ENCODE measurements at regions not wholly inside any gene's neighbourhood (a gene's known extent, or its start where the extent isn't known, plus 50 kb on each side); places are given as distances from the start of the nearest gene placed in this dataset.
"Not testable (repeated sequence)": the region's sequence is repeated elsewhere in the genome, so short reads cannot be mapped to it uniquely, and the experiment has no call there.

DNA sequence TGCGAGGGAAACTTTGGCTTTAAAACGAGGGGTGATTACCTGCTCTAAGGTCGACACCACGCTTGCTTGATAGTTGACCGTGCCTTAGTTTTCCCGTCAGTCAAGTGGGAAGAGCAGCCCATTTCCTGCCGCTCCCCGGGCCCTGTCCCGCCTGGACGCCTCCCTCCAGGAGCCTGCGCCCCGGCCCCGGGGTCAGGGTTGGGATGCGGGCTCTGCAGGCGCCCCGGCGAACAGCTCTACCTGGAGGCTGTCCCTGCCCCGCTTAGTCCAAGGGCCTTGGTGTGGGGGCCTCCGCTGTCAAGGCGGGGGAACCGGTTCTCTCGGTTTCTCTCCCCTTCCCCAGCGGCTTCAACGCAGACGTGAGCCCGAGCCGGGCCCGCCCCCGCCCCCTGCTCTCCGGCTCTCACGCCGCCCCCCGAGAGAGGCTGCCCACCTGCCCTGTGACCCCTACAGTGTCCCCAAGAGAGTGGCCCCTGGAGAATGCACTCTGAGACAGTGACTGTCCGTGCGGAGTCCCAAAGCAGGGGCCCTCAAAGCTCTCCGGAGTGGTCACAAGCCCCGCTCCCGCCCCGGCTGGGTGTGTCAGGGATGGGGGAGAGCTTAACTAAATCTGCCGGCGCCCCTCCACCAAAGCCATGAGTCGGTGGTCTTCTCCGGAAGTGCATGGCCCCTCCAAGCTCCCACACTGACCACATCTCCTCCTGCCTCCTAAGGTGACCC, 117.4 kb upstream of the SMURF2 start:
- no peak for ATAC-seq
- TF ChIP-seq ZNF565 (CRISPR knock-in tag; conservative IDR thresholded peaks at IDR 0.05; ENCODE audit: low read depth) (no peak), ESRRG (CRISPR knock-in tag; IDR thresholded peaks at IDR 0.05) (no peak), CSDC2 (CRISPR knock-in tag; IDR thresholded peaks at IDR 0.05) (no peak), ZFP3 (CRISPR knock-in tag; IDR thresholded peaks at IDR 0.05) (no peak)
- TF ChIP-seq, protein P1, sequence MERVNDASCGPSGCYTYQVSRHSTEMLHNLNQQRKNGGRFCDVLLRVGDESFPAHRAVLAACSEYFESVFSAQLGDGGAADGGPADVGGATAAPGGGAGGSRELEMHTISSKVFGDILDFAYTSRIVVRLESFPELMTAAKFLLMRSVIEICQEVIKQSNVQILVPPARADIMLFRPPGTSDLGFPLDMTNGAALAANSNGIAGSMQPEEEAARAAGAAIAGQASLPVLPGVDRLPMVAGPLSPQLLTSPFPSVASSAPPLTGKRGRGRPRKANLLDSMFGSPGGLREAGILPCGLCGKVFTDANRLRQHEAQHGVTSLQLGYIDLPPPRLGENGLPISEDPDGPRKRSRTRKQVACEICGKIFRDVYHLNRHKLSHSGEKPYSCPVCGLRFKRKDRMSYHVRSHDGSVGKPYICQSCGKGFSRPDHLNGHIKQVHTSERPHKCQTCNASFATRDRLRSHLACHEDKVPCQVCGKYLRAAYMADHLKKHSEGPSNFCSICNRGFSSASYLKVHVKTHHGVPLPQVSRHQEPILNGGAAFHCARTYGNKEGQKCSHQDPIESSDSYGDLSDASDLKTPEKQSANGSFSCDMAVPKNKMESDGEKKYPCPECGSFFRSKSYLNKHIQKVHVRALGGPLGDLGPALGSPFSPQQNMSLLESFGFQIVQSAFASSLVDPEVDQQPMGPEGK (CRISPR knock-in tag; IDR thresholded peaks at IDR 0.05; ENCODE audit: borderline replicate concordance) = no peak
- TF ChIP-seq, protein P2, sequence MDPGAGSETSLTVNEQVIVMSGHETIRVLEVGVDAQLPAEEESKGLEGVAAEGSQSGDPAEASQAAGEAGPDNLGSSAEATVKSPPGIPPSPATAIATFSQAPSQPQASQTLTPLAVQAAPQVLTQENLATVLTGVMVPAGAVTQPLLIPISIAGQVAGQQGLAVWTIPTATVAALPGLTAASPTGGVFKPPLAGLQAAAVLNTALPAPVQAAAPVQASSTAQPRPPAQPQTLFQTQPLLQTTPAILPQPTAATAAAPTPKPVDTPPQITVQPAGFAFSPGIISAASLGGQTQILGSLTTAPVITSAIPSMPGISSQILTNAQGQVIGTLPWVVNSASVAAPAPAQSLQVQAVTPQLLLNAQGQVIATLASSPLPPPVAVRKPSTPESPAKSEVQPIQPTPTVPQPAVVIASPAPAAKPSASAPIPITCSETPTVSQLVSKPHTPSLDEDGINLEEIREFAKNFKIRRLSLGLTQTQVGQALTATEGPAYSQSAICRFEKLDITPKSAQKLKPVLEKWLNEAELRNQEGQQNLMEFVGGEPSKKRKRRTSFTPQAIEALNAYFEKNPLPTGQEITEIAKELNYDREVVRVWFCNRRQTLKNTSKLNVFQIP (CRISPR knock-in tag; IDR thresholded peaks at IDR 0.05; ENCODE audit: borderline replicate concordance, low read depth) = no peak

DNA sequence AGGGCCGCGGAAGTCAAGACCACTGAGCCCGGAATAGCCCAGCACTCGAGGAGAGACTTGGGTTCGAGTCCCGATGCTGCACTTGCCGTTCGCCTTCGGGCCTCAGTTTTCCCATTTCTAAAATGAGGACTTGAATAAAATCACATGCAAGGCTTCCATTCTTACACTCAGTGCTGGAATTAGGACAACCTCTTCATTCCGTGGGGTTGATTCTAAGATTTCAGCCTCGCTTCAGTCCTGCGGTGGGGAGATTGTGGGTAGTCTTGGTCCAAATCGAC, 116.9 kb upstream of the SMURF2 start:
- ATAC-seq = not testable (repeated sequence)

DNA sequence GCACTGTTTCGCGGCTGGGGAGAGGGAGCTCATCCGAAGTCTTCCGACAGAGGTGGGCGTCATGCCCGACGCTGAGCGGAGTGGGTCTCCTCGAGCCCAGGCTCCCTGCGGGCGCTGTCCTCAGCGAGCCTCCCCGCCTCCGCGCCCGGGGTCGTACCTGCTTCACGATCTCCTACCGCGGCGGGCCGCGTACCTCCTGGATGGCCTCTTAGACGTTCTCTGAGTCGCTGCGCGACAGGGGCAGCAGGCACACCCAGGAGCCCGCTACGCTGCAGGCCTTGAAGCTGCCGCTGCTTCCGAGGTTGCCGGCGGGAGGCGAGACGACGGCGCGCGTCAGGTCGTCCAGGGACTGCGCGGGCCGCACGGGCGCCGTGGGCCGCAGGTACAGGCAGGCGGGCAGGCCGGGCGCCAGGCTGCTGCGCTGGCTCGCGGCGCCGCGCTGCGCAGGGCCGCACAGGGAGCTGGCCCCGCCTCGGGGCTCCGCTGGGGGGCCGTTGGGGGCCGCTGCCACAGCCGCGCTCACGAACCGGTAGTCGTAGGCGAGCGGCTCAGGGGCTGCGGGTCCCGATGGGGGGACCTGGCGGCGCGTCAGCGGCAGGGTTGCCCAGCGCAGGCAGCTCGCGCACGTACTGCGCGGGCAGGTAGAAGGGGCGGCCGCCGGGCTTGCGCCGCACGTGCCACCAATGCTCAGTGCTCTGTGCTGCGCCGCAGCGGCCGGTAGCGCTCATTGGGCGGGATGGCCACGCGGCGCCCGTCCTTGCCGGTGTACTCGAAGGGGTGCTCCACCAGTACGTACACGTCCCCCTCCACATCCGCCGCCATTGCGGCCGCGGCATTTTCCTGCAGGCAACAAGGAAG, 116.4 kb upstream of the SMURF2 start:
- ATAC-seq = no peak
- no peak for TF ChIP-seq CSDC2 (CRISPR knock-in tag; IDR thresholded peaks at IDR 0.05)
- no peak for TF ChIP-seq BACH2 (CRISPR knock-in tag; IDR thresholded peaks at IDR 0.05; ENCODE audit: borderline replicate concordance)
- TF ChIP-seq ZNF70 (CRISPR knock-in tag; IDR thresholded peaks at IDR 0.05) = no peak
- TF ChIP-seq ZFP30 (CRISPR knock-in tag; IDR thresholded peaks at IDR 0.05) = no peak
- TF ChIP-seq, protein P3, sequence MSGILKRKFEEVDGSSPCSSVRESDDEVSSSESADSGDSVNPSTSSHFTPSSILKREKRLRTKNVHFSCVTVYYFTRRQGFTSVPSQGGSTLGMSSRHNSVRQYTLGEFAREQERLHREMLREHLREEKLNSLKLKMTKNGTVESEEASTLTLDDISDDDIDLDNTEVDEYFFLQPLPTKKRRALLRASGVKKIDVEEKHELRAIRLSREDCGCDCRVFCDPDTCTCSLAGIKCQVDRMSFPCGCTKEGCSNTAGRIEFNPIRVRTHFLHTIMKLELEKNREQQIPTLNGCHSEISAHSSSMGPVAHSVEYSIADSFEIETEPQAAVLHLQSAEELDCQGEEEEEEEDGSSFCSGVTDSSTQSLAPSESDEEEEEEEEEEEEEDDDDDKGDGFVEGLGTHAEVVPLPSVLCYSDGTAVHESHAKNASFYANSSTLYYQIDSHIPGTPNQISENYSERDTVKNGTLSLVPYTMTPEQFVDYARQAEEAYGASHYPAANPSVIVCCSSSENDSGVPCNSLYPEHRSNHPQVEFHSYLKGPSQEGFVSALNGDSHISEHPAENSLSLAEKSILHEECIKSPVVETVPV (CRISPR knock-in tag; IDR thresholded peaks at IDR 0.05) = no peak
- TF ChIP-seq, protein P4, sequence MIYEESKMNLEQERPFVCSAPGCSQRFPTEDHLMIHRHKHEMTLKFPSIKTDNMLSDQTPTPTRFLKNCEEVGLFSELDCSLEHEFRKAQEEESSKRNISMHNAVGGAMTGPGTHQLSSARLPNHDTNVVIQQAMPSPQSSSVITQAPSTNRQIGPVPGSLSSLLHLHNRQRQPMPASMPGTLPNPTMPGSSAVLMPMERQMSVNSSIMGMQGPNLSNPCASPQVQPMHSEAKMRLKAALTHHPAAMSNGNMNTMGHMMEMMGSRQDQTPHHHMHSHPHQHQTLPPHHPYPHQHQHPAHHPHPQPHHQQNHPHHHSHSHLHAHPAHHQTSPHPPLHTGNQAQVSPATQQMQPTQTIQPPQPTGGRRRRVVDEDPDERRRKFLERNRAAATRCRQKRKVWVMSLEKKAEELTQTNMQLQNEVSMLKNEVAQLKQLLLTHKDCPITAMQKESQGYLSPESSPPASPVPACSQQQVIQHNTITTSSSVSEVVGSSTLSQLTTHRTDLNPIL (CRISPR knock-in tag; IDR thresholded peaks at IDR 0.05; ENCODE audit: low read depth) = no peak
- no peak for TF ChIP-seq RARB (CRISPR knock-in tag; IDR thresholded peaks at IDR 0.05)
- no peak for TF ChIP-seq ISL1 (CRISPR knock-in tag; IDR thresholded peaks at IDR 0.05)
- TF ChIP-seq, protein P2 (CRISPR knock-in tag; IDR thresholded peaks at IDR 0.05; ENCODE audit: borderline replicate concordance, low read depth) = no peak
- no peak for TF ChIP-seq TOX (CRISPR knock-in tag; IDR thresholded peaks at IDR 0.05; ENCODE audit: borderline replicate concordance)
- TF ChIP-seq ZFP3 (CRISPR knock-in tag; IDR thresholded peaks at IDR 0.05) = no peak
- no peak for TF ChIP-seq ESRRG (CRISPR knock-in tag; IDR thresholded peaks at IDR 0.05)
- TF ChIP-seq PPARA (CRISPR knock-in tag; IDR thresholded peaks at IDR 0.05; ENCODE audit: borderline replicate concordance) = no peak
- TF ChIP-seq ZNF565 (CRISPR knock-in tag; conservative IDR thresholded peaks at IDR 0.05; ENCODE audit: low read depth) = no peak
- TF ChIP-seq OSR1 (CRISPR knock-in tag; IDR thresholded peaks at IDR 0.05) = no peak
- TF ChIP-seq, protein P1 (CRISPR knock-in tag; IDR thresholded peaks at IDR 0.05; ENCODE audit: borderline replicate concordance) = no peak
- TF ChIP-seq ZC3H10 (CRISPR knock-in tag; IDR thresholded peaks at IDR 0.05) = no peak
- TF ChIP-seq ARNTL (CRISPR knock-in tag; IDR thresholded peaks at IDR 0.05; ENCODE audit: borderline replicate concordance, low read depth) = no peak

All from SK-N-SH treated with all-trans-retinoic acid at 6 μM for 48 hours (cell line).